VCaP (cell line): ENCODE measurements at regions not wholly inside any gene's neighbourhood (a gene's known extent, or its start where the extent isn't known, plus 50 kb on each side); places are given as distances from the start of the nearest gene placed in this dataset.
"Not testable (repeated sequence)": the region's sequence is repeated elsewhere in the genome, so short reads cannot be mapped to it uniquely, and the experiment has no call there.

ENCODE experiments used
- H3K27ac ChIP-seq: fragments of 450-650 bp; 2 replicates; pipeline ENCODE4 v1.5.1; 2017
- CTCF ChIP-seq: fragments of 450-650 bp; conservative IDR thresholded peaks from 2 replicates; pipeline ENCODE4 v1.5.1; 2017; ENCODE audit warnings: mild to moderate bottlenecking, moderate library complexity

DNA sequence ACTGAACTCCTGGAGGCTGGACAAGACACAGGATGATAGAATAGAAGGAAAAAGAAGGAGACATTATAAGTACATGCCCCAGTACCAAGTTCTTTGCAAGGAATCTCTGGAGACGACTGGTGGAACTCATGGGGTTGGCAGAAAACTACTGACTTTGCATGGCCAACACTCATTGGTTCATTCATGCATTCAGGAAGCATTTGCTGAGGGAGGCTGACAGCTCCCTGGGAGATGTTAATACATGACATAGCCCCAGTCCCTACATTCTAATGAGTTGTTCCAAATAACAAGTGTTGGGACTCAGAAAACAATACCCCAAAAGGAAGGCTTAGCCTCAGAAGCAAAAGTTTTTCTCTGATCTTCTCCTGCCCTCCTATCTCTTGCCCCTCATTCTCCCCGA, 172.8 kb upstream of the IRF2BP2 start:
- TF ChIP-seq CTCF: no peak
- no peak overlapping the region for H3K27ac ChIP-seq

GRCh38 chr1:234782105-234782751, 172.2 kb upstream of the IRF2BP2 start:
- no peak overlapping the region for H3K27ac ChIP-seq
- no peak for TF ChIP-seq CTCF

GRCh38 chr1:234781241-234782065, 171.5 kb upstream of the IRF2BP2 start:
- H3K27ac ChIP-seq: no peak overlapping the region

GRCh38 chr1:234780531-234781162, 170.7 kb upstream of the IRF2BP2 start:
- no peak; the same call in 1 of the 2 replicates for TF ChIP-seq CTCF
- H3K27ac ChIP-seq: no peak overlapping the region

More at GRCh38 chr1:234781241-234782065, 171.5 kb upstream of the IRF2BP2 start:
- no peak for TF ChIP-seq CTCF

DNA sequence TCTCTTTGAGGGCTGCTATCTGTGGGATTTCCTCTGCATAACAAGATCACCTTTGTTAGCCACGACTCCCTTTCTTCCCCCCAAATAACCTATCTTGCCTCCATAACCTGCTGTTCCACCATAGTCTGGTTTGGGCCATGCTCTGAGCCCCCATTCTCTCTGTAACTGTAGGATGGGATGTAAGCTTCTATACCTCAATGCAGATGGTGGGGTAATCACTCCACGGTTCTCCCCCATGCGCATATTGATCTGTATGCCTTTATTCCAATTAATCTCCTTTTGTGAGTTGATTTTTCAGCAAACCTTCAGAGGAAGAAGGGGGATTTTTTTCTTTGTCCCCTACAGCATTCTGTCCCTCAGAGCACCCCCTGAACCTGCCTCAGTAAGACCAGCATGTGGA, 170.1 kb upstream of the IRF2BP2 start:
- TF ChIP-seq CTCF: no peak
- no peak overlapping the region for H3K27ac ChIP-seq

DNA sequence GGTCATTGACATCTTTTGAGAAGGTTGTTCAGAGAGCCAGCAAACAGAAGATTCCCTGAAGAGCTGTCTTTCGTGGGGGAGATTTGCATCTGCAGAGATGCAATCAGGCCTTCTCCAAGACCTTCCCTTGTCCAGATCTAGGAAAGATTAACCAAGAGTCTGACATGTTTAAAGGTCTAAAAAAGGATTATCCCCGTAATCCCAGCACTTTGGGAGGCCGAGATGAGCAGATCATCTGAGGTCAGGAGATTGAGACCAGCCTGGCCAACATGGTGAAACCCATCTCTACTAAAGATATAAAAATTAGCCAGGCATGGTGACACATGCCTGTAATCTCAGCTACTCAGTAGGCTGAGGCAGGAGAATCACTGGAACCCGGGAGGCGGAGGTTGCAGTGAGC, 169.6 kb upstream of the IRF2BP2 start:
- not testable (repeated sequence) for H3K27ac ChIP-seq

GRCh38 chr1:234779160-234779538, 169.2 kb upstream of the IRF2BP2 start:
- no peak overlapping the region for H3K27ac ChIP-seq
- TF ChIP-seq CTCF: no peak
